ENCODE measurements at regions not wholly inside any gene's neighbourhood (a gene's known extent, or its start where the extent isn't known, plus 50 kb on each side); places are given as distances from the start of the nearest gene placed in this dataset.

- Histone ChIP-seq H3K9me3 (ENCODE audit: low read length) (no peaks in the 10 kb centered on the region), H3K4me3 (ENCODE audit: low read depth, low read length, poor library complexity, severe bottlenecking) (no peak overlapping the region), H3K79me2 (ENCODE audit: insufficient read depth, low read depth, low read length) (no peaks in the 10 kb centered on the region), H3K36me3 (ENCODE audit: insufficient read depth, low read length) (no peaks in the 10 kb centered on the region), H3K27ac (ENCODE audit: low read depth, low read length, poor library complexity, severe bottlenecking) (no peak overlapping the region), H4K20me1 (ENCODE audit: insufficient read depth, low read length) (no peaks in the 10 kb centered on the region), H3K4me2 (ENCODE audit: low read length) (no peak overlapping the region), H3K4me1 (ENCODE audit: insufficient read depth, low read length, poor library complexity, severe bottlenecking) (no peaks in the 10 kb centered on the region), H2AFZ (ENCODE audit: low read length) (no peak overlapping the region), H3K9me2 (ENCODE audit: insufficient read depth, low read length) (no peaks in the 10 kb centered on the region)
- POLR2A ChIA-PET, result interaction anchor here (0.7 kb wide), 2 partner anchors 10 to 37 kb away, joined by 3 read pairs; no protein-coding TSS in a partner anchor
- intact Hi-C loops (cut with micrococcal nuclease; ENCODE audit: unreplicated experiment), result no loop called here
- no peak for TF ChIP-seq EZH2phosphoT487 (IDR thresholded peaks at IDR 0.05; ENCODE audit: borderline replicate concordance, low read depth, low read length)
- TF ChIP-seq, protein P1, sequence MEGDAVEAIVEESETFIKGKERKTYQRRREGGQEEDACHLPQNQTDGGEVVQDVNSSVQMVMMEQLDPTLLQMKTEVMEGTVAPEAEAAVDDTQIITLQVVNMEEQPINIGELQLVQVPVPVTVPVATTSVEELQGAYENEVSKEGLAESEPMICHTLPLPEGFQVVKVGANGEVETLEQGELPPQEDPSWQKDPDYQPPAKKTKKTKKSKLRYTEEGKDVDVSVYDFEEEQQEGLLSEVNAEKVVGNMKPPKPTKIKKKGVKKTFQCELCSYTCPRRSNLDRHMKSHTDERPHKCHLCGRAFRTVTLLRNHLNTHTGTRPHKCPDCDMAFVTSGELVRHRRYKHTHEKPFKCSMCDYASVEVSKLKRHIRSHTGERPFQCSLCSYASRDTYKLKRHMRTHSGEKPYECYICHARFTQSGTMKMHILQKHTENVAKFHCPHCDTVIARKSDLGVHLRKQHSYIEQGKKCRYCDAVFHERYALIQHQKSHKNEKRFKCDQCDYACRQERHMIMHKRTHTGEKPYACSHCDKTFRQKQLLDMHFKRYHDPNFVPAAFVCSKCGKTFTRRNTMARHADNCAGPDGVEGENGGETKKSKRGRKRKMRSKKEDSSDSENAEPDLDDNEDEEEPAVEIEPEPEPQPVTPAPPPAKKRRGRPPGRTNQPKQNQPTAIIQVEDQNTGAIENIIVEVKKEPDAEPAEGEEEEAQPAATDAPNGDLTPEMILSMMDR (conservative IDR thresholded peaks at IDR 0.05; ENCODE audit: low read length), result no peak
- BruUV-seq (replicated peaks), result no TSS peak
- CTCF ChIA-PET (ENCODE audit: unreplicated experiment), result no interaction called here
- no peak for DNase-seq (ENCODE audit: low spot score)
Measured at GRCh38 chr20:4483961-4484360, 202.3 kb upstream of the PRNP start.

GRCh38 chr20:4483486-4483885 lies 202.8 kb upstream of the PRNP start:
- Histone ChIP-seq H3K27ac (ENCODE audit: low read depth, low read length, poor library complexity, severe bottlenecking) (no peak overlapping the region), H4K20me1 (ENCODE audit: insufficient read depth, low read length) (no peaks in the 10 kb centered on the region), H3K79me2 (ENCODE audit: insufficient read depth, low read depth, low read length) (no peaks in the 10 kb centered on the region), H3K4me3 (ENCODE audit: low read depth, low read length, poor library complexity, severe bottlenecking) (no peak overlapping the region), H3K4me2 (ENCODE audit: low read length) (no peak overlapping the region), H3K9me3 (ENCODE audit: low read length) (no peaks in the 10 kb centered on the region), H3K9me2 (ENCODE audit: insufficient read depth, low read length) (no peaks in the 10 kb centered on the region), H3K4me1 (ENCODE audit: insufficient read depth, low read length, poor library complexity, severe bottlenecking) (no peaks in the 10 kb centered on the region), H3K36me3 (ENCODE audit: insufficient read depth, low read length) (no peaks in the 10 kb centered on the region), H2AFZ (ENCODE audit: low read length) (no peak overlapping the region)
- ChIA-PET POLR2A (no interaction called here), CTCF (ENCODE audit: unreplicated experiment) (no interaction called here)
- intact Hi-C loops (cut with micrococcal nuclease; ENCODE audit: unreplicated experiment), result no loop called here
- TF ChIP-seq EZH2phosphoT487 (IDR thresholded peaks at IDR 0.05; ENCODE audit: borderline replicate concordance, low read depth, low read length), result no peak
- TF ChIP-seq, protein P1 (conservative IDR thresholded peaks at IDR 0.05; ENCODE audit: low read length), result no peak
- BruUV-seq (replicated peaks), result no TSS peak
- no peak for DNase-seq (ENCODE audit: low spot score)

DNA sequence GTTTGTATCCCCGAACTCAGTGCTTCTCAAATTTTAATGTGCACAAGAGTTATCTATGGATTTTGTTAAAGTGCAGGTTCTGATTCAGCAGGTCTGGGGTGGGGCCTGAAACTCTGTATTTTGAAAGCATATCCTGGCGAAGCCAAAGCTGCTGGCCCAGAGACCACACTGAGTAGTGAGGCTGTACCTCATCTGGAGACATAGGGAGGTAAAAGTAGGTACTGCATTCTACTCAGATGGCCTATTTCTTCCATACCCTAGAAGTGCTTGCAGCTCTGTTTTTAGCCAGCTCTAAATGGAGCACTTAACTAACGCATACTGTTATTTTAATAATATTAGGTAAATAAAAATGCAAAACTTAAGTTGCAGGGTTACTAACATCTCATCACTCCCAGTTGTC lies 206.2 kb upstream of the PRNP start:
- Histone ChIP-seq H3K4me1 (ENCODE audit: insufficient read depth, low read length, poor library complexity, severe bottlenecking) (no peaks in the 10 kb centered on the region), H3K36me3 (ENCODE audit: insufficient read depth, low read length) (no peaks in the 10 kb centered on the region), H3K9me2 (ENCODE audit: insufficient read depth, low read length) (no peaks in the 10 kb centered on the region), H3K4me2 (ENCODE audit: low read length) (no peak overlapping the region), H3K4me3 (ENCODE audit: low read depth, low read length, poor library complexity, severe bottlenecking) (no peak overlapping the region), H2AFZ (ENCODE audit: low read length) (no peak overlapping the region), H3K79me2 (ENCODE audit: insufficient read depth, low read depth, low read length) (no peaks in the 10 kb centered on the region), H3K9me3 (ENCODE audit: low read length) (no peaks in the 10 kb centered on the region), H3K27ac (ENCODE audit: low read depth, low read length, poor library complexity, severe bottlenecking) (no peak overlapping the region), H4K20me1 (ENCODE audit: insufficient read depth, low read length) (no peaks in the 10 kb centered on the region)
- BruUV-seq (replicated peaks), result no TSS peak
- POLR2A ChIA-PET, result interaction anchor here (0.7 kb wide), 1 partner anchor 348 kb away, joined by 3 read pairs; no protein-coding TSS in a partner anchor
- intact Hi-C loops (cut with micrococcal nuclease; ENCODE audit: unreplicated experiment), result no loop called here
- TF ChIP-seq, protein P1 (conservative IDR thresholded peaks at IDR 0.05; ENCODE audit: low read length), result no peak
- no peak for TF ChIP-seq EZH2phosphoT487 (IDR thresholded peaks at IDR 0.05; ENCODE audit: borderline replicate concordance, low read depth, low read length)
- CTCF ChIA-PET (ENCODE audit: unreplicated experiment), result no interaction called here
- DNase-seq (ENCODE audit: low spot score), result no peak
